GM10248 (cell line): ENCODE measurements at regions not wholly inside any gene's neighbourhood (a gene's known extent, or its start where the extent isn't known, plus 50 kb on each side); places are given as distances from the start of the nearest gene placed in this dataset.
"Not testable (repeated sequence)": the region's sequence is repeated elsewhere in the genome, so short reads cannot be mapped to it uniquely, and the experiment has no call there.

ENCODE experiments used
- CTCF ChIA-PET: fragments of 300-600 bp; sonication (Branson Sonifier 250); formaldehyde crosslinking; extraction: SDS; loops from one replicate; lab custom pipeline; 2021; ENCODE audit warnings: antibody characterized with exemption; lab: Yijun Ruan, JAX
- POLR2A ChIA-PET: fragments of 350-650 bp; sonication (Branson Sonifier 250); formaldehyde crosslinking; extraction: SDS; loops from one replicate; lab custom pipeline; 2020; ENCODE audit warnings: antibody characterized with exemption; lab: Yijun Ruan, JAX
- DNase-seq: peaks from one replicate; pipeline ENCODE4 v3.0.0; 2012; ENCODE audit errors: extremely low spot score
- TF ChIP-seq, protein P1 (sequence below): IDR thresholded peaks from 2 replicates; pipeline ENCODE4 v1.5.1; 2012; ENCODE audit warnings: mild to moderate bottlenecking, low read depth; ENCODE audit errors: extremely low read depth, missing control alignments, control extremely low read depth

DNA sequence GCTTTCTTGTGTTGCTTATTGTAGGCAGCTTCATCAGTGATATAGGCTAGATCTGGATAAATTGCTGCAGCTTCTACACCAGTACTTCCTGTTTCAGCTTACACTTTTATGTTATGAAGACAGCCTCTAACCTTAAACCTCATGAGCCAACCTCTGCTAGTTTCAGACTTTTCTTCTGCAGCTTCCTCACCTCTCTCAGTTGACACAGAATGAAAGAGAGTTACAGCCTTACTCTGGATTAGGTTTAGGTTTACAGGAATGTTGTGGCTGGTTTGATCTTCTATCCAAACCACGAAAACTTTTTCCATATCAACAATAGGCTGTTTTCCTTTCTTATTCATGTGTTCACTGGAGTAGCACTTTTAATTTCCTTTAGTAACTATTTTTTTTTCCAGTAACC is 76.9 kb upstream of the RNPC3 start:
- POLR2A ChIA-PET = no interaction called here
- TF ChIP-seq, protein P1, sequence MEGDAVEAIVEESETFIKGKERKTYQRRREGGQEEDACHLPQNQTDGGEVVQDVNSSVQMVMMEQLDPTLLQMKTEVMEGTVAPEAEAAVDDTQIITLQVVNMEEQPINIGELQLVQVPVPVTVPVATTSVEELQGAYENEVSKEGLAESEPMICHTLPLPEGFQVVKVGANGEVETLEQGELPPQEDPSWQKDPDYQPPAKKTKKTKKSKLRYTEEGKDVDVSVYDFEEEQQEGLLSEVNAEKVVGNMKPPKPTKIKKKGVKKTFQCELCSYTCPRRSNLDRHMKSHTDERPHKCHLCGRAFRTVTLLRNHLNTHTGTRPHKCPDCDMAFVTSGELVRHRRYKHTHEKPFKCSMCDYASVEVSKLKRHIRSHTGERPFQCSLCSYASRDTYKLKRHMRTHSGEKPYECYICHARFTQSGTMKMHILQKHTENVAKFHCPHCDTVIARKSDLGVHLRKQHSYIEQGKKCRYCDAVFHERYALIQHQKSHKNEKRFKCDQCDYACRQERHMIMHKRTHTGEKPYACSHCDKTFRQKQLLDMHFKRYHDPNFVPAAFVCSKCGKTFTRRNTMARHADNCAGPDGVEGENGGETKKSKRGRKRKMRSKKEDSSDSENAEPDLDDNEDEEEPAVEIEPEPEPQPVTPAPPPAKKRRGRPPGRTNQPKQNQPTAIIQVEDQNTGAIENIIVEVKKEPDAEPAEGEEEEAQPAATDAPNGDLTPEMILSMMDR = no peak
- CTCF ChIA-PET = interaction anchor here (0.9 to 2.4 kb wide), 5 partner anchors 13 to 341 kb away, joined by 3 to 15 read pairs (median 3); no protein-coding TSS in a partner anchor
- no peak for DNase-seq

DNA sequence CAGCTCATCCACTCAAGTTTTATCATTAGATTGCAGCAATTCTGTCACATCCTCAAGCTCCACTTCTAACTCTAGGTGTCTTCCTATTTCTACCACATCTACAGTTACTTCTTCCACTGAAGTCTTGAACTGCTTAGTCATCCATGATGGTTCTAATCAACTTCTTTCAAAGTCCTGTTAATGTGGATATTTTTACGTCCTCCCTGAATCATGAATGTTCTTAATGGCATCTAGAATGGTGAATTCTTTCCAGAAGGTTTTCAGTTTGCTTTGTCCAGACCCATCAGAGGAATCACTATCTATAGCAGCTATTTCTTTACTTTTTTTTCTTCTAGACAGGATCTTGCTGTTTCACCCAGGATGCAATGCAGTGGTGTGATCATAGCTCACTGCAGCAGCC is 78.0 kb upstream of the RNPC3 start:
- no peak for DNase-seq
- ChIA-PET POLR2A (no interaction called here), CTCF (interaction anchor here (1.3 to 2.4 kb wide), 2 partner anchors 14 to 20 kb away, joined by 3 to 15 read pairs; no protein-coding TSS in a partner anchor)
- TF ChIP-seq, protein P1 = no peak

DNA sequence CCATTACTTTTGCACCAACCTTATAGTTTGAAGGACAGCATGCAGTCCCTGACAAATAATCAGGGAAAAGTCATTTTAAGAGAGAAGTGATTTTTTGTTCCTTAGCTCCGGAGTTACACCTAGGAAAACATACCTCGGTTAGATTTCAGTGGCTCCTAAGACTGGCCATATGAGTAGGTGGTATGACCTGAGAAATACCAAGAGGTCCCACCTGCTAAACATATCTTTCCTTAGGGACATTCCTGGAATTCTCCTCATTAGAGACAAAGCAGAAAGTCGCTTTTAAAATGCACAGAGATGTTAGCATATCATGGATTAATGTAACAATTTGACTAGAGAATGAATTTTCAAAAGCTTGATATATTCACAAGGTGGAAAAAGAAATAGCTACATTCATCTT is 84.2 kb upstream of the RNPC3 start:
- CTCF ChIA-PET = interaction anchor here (2.8 kb wide), 1 partner anchor 20 kb away, joined by 9 read pairs; no protein-coding TSS in a partner anchor
- no peak for DNase-seq
- POLR2A ChIA-PET = no interaction called here
- TF ChIP-seq, protein P1 = no peak

DNA sequence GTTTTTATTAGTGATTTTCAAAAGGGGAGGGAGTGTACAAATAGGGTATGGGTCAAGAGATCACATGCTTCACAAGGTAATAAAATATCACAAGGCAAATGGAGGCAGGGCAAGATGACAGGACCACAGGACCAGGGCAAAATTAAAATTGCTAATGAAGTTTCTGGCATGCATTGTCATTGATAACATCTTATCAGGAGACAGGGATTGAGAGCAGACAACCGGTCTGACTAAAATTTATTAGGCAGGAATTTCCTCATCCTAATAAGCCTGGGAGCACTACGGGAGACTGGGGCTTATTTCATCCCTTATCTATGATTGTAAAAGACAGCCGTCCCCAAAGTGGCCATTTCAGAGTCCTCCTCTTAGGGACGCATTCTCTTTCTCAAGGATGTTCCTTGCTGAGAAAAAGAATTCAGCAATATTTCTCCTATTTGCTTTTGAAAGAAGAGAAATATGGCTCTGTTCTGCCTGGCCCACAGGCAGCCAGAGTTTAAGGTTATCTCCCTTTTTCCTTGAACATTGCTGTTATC is 88.9 kb upstream of the RNPC3 start:
- DNase-seq, CTCF ChIA-PET, POLR2A ChIA-PET: not testable (repeated sequence)

DNA sequence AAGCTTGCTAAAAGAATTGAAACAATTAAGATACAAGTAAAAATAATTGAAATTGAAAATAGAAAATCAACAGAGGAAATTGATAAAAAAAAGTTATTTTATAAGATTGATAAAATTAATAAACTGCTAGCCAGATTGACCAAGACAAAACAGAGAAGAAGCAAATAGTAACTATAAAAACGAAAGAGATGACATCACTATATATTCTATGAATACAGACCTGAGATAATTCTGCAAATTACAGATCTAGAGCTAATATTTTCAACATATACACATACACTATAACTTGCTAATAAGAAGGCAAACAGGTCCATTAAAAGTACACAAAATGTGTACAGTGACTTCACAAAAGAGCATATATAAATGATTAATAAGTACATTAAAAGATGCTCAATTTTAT is 90.1 kb upstream of the RNPC3 start:
- no peak for DNase-seq
- ChIA-PET POLR2A (no interaction called here), CTCF (no interaction called here)
- TF ChIP-seq, protein P1 = no peak

DNA sequence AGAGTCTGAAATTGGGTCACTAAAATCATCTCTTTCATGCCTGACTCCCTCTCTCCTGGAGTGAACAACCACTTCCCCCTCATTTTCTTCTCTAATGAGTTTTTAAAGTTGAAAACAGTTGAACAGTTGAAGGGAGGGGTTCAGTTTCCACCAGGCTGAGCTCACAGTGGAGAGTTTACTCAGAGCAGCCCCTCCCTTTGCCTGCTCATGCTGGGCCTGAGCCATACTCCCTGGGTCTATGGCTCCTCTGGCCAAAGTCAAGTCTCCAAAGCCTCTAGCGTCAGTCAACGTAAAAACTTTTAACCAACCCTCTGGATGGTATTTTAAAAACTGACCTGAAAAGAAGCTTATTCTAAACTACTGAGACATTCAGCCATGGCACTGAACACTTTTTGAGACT is 100.8 kb upstream of the RNPC3 start:
- TF ChIP-seq, protein P1 = no peak
- ChIA-PET POLR2A (no interaction called here), CTCF (interaction anchor here (0.8 to 2.2 kb wide), 3 partner anchors 9 to 37 kb away, joined by 4 to 6 read pairs (median 4); no protein-coding TSS in a partner anchor)
- DNase-seq = no peak

DNA sequence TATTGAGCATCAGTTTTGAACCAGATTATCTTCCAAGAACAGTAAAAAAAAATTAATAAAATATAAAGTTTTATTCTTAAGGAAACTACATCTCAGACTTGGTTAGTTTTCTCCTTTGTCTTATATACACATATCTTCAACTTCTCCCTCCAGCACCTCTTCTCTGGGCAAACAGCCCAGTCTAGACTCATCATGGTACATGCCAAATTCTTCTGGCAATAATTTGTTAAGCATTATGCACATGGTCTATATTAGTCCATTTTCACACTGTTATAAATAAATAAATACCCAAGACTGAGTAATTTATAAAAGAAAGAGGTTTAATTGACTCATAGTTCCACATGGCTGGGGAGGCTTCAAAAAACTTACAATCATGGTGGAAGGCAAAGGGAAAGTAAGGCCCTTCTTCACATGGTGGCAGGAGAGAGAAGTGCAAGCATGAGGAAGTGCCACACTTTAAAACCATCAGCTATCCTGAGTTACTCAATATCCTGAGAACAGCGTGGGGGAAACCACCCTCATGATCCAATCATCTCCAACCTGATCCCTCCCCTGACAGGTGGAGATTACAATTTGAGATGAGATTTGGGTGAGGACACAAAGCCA is 108.7 kb upstream of the RNPC3 start:
- TF ChIP-seq, protein P1 = no peak
- ChIA-PET CTCF (interaction anchor here (1.0 kb wide), 1 partner anchor 22 kb away, joined by 3 read pairs; no protein-coding TSS in a partner anchor), POLR2A (no interaction called here)
- no peak for DNase-seq
